GM19351 (cell line): ENCODE measurements at regions not wholly inside any gene's neighbourhood (a gene's known extent, or its start where the extent isn't known, plus 50 kb on each side); places are given as distances from the start of the nearest gene placed in this dataset.
A peak's percentile ranks its signal among the peaks of the same experiment; 100 is the strongest.

ENCODE experiments used
- ATAC-seq: cut with Tn5 transposase; IDR thresholded peaks from one replicate; pipeline ENCODE4 v1.9.1; 2021; ENCODE audit warnings: mild to moderate bottlenecking, moderate library complexity; ENCODE audit not compliant: unreplicated experiment

DNA sequence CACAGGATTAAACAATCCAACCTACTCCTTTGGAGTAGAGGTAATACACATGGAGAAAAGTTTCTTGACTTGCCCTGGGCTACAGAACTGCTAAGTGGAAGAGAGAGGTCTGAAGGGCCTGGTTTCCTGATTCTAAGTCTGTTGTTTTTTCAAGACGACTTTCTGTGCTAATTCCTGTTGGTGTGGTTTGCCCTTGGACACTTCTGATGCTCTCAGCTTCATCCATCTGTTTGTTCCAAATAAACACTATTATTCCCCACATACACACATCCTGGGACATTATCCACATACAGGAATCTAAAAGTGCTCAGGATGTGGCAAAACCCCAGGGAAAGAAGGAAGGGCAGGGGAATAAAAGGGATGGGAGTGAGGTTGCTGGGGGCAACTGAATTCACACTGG, 393.5 kb upstream of the TBL1XR1 start:
- ATAC-seq, result no peak

DNA sequence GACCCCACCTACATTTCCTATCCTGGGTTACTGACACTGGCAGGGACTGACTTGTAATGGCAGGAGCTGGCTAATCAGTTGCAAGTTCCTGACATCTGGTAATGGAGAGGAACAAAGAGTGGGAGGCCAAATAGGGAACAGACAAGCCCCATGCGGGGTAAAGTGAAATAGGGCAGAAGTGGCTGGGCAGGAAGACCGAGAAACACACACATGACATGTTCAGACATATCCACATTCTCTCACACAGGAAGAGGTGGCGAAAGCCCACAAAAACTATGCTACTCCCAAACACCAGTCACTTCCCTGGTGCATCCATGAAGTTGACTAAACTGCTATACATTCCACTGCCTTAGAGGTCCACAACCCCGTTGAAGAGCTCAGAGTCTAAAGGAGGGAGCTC, 394.1 kb upstream of the TBL1XR1 start:
- ATAC-seq, result peak; percentile 54

DNA sequence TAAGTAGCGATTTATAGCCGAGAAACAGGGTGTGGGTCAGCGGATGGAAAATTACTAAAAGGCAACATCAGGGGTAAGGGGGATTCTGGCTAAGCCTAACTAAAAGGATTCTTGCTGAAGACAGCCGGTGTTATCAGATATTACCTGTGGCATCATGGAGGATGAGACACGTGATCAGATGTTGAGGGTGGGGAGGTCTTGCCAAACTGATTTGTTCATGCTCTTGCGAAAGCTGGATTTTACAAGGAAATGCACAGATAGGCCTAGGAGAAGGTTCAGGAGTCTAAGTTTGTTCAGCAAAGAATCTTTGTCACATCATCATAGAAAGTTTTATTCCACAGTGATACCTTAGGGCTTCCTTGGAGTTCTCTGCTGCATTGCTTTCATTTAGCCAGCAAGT, 396.8 kb upstream of the TBL1XR1 start:
- no peak for ATAC-seq

DNA sequence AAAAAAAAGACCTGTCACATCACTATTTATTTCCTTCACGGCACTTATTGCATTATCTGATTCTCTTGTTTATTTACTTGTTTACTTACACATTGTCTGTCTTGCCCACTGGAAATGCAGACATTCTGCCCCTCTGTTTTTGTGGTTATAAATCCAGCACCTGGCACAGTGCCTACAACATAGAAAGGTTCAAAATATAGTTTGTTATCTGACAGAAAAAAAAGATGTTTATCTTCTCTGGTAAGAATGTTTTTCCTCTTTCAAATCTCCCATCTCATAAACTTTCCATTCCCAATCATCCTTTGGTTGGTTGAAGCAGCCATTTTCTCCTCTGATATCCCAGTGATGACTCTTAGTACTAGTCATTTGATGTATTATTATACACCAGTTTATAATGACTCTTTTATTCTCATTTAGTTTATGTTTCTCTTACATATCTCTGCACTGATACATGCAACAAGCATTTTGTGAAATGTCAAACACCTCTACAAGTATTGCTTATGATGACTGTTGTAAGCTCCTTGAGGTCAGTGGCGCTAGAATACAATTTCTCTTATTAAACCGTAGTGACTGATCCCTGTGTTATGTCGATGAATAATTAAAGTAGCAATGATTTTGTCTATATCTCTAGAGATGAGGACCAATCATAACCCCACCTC, 398.4 kb upstream of the TBL1XR1 start:
- no peak for ATAC-seq

DNA sequence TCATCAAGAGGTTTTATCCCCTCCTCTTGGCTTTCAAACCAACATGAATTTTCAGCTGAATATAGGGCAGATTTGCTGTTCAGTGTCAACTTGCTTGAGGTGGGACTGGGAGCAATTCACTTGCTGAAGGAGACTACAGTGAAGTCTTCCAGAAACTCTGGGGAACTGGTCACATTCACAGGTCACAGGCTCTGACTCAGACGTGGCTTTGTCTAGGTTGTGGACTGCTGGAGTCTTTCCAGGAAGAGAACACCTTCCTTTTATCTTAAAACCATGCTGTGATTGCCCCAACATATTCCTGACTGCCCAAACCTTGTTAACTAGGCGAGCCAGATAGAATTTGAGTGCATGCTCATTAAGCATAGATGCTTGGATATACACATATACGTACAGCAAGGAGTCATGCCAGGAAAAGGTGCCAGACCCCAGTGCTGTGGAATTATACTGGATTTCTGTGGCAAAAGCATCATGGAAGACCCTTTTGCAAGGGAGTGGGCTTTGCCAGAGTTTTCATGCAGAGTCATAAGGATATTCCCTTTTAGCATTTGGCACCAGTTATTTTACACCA, 399.1 kb upstream of the TBL1XR1 start:
- ATAC-seq, result no peak

DNA sequence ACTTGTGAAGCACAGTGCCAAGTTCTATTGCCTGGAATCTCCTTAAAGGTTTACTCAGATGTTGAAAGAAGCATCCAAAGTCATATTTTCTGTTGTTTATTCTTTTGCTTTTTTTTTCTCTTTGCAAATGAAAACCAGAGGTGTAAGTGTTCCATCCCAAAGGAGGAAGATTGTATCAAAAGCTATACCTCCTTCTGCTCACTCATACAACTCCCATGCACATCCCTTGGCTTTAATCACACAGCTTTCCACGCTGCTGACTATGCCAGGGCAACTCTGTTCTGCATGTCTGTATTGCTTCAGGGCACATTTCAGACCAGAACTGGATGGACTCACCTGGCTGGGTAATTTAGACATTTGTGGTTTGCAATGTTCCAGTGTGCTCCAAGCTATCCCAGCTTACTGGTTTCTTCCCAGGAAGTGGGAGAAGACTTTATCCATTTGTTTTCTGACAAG, 399.6 kb upstream of the TBL1XR1 start:
- no peak for ATAC-seq

DNA sequence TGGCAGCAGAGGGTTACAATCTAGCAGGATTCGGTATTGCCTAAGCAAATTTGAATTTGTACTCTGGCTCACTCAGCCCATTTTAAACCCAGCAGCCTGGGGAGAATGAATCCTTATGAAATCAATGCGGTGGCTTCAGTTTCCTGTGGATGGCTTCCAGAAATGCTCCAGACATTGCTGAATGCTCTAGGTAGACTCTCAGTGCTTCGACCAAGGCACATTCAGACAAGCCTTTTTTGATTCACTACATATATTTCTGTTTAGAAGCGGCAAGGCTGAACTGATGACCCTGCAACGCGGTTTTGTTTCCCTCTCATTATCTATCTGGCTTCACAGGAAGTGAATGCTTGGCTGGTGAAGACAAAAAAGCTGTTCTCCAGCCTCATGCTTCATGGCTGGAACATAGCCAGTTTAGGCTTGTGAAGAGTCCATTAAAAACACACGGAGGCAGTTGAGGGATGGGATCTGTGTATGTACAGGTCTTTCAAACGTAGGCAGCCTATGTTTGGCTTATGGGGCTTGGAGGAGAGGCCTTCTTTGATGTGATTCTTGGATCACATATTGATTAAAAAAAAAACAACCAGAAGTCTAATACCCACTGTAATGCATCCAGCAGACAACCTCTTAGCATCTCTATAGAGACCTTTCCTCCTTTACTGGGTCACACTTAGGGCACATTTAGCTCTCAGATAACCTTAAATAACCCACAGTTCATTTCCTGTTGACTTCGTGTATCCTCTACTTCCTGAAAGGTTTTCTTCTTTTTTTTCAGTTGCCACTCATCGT, 400.2 kb upstream of the TBL1XR1 start:
- ATAC-seq, result peak; percentile 83

DNA sequence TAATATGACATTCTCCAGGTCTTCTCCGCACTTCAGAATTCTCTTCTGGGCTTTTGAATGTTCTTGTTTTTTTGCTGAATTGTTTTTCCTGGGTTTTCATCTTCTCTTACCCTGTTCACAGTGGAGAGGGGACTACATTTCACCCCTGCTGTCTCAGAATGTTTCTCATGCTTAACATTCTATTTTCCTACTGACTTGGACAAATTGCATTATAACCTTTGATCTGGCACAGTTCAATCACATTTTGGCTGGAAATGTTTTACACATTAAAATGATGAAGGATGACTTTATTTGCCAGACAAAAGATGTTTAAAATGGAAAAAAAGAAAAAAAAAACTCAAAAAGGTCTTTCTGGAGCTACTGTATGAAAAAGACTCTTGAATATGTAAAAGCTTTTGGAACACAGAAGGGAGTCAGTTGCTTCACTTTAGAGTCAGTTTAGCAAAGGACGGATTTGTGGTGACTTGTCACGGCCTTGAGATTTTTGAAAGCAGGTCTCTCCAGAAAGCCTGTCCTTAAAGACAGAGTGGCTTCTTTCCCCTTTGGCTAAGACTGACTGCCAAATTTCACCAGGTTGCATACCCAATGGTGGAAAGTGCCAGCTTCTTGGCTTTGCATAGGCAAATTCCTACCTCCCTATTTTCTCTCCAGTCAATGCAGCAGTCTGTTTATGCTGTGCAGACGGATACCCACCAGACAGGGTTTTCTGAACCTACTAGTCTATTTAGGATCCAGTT, 401.0 kb upstream of the TBL1XR1 start:
- no peak for ATAC-seq

DNA sequence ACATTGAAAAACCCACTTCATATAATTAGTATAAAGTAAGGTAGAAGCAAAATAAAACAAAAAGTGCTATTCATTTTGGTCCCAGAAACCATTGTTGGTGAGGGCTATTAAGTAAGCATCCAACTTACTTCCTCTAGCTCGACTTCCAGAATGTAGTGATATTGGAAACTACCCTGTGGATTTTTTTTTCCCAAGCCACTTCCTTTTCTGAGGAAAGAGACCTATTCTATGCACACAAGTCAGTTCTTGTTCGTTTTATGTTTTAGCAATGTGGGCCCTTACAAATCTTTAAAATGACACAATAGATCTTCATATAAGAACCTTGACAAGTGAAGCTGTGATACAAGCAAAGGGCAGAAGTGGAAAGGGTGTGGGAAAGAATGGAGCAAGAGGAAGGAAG, 402.0 kb upstream of the TBL1XR1 start:
- no peak for ATAC-seq

DNA sequence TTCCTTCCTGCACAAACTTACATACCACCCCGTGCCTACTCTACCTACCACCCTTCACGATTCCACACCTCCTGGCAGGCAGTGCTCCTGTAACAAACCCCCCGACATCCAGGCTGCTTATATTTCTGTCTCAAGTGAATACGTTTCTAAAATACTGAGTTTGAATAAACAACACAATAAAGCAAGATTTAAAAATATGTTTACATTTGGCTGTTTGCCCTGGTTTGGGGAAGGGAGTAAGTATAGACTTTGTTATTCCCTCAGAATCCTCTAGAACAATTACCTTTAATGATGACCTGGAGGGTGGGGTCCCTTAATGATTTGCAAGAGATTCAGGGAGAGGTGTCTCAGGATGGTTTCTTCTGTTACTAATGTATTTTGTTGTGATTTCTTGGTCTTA, 402.6 kb upstream of the TBL1XR1 start:
- ATAC-seq, result no peak

DNA sequence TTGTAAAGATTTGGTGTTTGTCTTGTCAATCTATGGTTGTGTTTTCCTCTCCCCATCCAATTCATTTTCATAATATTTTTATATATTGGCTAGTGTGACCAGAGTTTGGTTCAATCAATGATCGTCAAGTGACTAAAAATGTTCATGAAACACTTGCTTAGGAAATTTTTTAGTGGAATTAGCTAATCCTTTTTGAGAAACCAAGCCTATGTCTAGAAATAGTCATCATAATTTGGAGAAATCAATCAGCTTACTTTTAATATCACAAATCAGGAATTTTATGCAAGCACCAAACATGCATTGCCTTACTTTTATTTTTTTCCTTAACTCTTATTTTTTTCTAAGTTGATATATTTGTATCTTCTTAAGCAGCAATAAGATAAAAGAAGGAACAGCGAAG, 403.1 kb upstream of the TBL1XR1 start:
- ATAC-seq, result no peak

DNA sequence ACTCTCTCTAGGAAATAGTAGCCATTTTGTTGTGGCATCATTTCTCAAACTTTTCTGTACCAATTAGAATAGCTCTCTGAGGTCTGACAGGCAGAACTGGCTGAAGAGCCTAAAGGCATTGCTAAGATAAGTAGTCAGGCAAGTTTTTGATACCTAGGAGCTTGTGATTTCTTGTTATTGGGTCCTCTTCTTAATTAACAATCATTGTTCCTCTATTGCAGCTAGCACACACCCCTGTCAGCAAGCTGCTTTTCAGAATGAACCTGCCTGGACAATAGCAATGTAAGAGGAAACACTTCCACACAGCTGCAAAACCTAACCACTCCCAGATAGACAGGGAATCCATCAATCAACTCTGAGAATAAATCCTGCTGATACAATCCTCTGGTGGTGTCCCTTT, 403.9 kb upstream of the TBL1XR1 start:
- ATAC-seq, result no peak

DNA sequence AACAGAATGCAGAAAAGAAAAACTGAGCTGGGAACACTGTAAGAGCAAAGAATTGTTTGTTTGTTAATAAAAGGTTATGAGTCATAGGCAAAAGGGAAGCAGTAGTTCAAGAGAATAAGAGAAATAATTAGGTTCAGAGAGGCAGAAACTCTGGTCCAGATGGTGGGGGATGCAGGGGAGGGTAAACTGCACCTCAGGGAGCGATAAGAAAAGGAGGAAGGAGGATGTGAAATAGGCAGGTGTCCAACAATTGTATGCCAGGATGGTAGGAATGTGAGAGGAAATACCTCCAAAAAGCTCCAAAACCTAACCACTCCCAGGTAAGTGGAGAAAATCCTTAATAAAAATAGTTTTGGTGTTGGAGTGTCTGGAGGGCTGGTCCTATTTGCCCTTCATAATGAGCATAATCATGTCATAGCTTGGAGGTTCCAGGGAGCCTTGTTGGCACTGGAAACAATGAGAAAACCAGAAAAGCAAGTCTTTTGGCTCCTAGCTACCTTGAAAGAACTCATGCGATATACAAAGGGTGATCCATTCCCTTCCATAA, 405.4 kb upstream of the TBL1XR1 start:
- peak; percentile 16 for ATAC-seq

DNA sequence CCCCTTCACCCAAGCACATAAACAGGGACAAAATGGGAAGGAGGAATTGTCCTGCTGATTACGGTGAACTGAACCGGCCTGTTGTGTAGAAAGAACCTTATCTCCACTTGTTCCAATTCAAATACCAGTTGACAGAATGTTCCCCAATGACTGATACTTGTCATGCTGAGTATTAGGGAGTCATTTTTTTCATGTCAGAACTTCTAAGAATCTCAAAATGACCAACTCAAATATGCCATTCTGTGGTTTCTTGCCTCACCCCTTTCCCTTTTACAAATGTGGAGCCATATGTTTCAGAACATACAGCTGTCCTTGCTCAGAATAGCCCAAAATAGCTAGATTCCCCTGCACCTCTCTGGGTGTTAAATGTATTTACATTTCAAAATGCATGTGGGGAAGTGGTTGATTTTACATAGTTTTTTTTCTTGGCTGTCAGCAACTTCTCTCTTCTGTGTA, 405.9 kb upstream of the TBL1XR1 start:
- ATAC-seq, result peak; percentile 75

DNA sequence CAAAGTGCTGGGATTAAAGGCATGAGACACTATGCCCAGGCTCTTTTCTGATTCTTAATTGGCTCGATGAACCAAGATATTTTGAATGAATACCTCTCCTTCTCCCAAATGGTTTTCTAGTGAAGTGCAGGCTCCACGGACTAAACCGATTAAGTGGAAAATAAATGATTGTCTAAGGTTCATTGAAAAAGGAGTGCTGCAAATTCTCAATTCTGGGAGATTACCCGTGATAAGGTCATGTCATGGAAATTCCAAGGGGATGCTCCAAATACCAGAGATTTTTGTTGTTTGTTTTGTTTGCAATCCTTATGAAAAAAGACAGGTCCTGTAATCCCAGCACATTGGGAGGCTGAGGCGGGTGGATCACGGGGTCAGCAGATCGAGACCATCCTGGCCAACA, 406.9 kb upstream of the TBL1XR1 start:
- ATAC-seq, result no peak

DNA sequence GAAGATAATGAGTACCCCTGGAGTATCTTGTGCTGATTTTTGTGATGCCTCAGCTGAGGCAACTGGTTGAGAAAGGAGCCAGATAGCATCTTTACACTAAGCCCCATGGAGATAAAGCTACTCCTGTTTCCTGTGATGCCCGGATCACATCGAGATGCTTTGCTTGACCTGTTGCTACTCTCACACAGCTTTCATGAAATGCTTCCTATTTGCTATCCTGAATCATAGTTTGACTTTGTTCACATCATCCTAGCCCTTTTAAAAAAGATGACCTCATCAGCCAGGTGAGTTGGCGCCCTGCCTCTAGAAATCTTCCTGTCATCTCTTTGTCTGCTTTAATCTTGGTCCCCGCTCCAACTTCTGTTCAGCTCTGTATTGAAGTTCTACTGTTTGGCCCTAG, 409.6 kb upstream of the TBL1XR1 start:
- ATAC-seq, result no peak

DNA sequence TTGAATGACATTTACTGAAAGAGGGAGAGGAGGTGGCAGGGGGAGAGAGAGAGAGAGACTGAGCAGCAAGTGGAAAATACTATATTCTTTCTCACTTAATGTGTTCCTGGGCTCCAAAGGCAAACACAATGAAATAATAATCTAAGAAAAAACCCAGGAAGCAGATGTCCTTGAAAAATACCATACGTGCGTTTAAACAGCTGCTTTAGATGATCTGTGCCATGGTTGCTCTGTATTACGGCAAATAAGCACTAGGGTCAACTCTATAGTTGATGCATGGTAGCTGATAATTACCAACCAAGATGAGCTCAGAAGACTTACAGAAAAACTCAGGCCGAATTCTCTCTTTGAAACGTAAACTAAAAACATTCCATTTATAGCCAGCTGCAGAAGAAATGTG, 410.3 kb upstream of the TBL1XR1 start:
- no peak for ATAC-seq

DNA sequence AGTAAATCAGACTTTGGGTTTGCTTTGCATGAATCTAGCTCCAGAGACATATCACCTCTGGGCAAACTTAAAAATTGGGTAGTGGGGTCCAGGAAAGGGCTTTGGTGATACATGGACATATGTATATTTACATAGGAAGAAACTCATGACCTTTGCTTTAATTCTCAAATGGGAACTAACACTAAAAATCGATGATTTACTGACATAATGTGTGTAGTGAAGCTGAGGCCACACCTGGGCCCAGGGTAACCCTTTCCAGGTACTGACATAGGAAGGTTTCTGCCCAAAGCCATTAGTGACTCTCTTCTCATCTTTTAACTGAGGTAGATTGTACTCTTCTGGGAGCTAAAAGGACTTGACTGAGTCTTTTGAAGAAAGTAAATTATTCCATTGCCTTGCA, 411.2 kb upstream of the TBL1XR1 start:
- no peak for ATAC-seq

DNA sequence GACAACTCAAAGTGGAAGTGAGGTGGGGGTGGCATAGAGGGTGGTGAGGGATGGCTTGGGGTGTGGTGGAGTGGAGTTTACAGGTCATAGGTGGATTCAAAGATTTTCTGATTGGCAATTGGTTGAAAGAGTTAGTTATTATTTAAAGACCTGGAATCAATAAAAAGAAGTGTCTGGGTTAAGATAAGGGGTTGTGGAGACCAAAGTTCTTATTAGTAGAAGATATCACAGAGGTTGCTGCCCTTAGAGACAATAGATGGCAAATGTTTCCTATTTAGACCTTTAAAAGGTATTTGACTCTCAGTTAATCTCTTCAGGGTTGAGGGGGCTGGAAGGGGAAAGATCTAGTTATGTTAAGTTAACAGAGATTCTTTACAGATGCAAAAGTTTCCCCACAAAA, 412.3 kb upstream of the TBL1XR1 start:
- ATAC-seq, result no peak

DNA sequence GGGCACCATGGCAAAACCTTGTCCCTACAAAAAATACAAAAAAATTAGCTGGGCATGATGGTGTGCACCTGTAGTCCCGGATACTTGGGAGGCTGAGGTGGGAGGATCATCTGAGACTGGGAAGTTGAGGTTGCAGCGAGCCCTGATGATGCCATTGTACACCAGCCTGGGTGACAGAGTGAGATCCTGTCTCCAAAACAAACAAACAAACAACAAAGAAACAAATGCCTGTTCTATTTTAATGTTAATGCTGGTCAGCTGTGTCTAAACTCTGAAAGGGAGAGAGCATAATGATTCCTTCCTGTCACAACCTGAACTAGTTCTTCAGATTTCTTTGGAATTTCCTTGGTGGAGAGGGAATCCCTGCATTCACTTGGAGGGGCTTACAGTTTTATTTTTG, 413.0 kb upstream of the TBL1XR1 start:
- no peak for ATAC-seq
